GM19193 (cell line): ENCODE measurements at regions not wholly inside any gene's neighbourhood (a gene's known extent, or its start where the extent isn't known, plus 50 kb on each side); places are given as distances from the start of the nearest gene placed in this dataset.

Experiments
- POLR2A ChIP-seq: IDR thresholded peaks from 4 replicates; pipeline ENCODE4 v1.6.1; 2011; ENCODE audit not compliant: insufficient read depth, insufficient read length; ENCODE audit errors: extremely low read depth

- TF ChIP-seq POLR2A = no peak
These were observed 209.8 kb downstream of the PTPRC start for GRCh38 chr1:198848649-198849048.

- TF ChIP-seq POLR2A = no peak
These were observed 210.3 kb downstream of the PTPRC start for GRCh38 chr1:198849093-198849492.

DNA sequence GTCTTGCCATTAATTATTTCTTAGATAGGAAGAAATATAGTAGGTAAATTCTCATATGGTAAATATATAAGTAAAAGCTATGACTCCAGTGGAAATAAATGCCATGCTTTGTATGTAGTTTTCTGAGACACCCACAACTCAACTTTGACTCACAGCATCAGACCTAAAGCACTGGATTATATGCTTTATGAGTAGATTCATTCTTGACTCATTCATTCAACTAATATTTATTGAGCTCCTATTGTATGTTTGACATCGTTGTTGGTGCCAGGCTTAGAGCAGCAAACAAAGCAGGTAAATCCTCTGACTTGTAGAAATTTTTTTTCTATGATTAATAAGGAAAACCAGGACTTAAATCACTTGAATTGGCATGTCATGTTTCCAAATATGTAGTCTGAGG, 211.4 kb downstream of the PTPRC start:
- no peak for TF ChIP-seq POLR2A

DNA sequence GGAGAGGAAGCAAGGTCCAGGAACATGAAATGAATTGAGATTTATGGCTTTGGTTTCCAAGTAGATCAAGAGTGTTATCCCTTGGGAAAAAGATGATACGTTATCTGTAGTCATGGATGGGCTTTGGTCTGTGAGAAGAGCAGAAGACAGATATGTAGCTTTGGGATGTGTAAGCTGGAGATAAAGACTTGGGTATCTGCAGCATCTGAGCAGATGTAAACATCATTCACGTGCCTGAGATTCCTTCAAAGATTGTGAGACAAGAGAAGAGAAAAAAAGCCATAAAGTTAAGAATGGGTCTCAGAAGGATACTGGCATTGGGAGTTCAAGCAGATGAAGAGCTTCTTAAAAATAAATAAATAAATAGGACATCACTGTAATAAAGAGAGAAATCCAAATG, 217.8 kb downstream of the PTPRC start:
- TF ChIP-seq POLR2A = no peak

GRCh38 chr1:198858033-198858432, 219.2 kb downstream of the PTPRC start:
- no peak for TF ChIP-seq POLR2A

DNA sequence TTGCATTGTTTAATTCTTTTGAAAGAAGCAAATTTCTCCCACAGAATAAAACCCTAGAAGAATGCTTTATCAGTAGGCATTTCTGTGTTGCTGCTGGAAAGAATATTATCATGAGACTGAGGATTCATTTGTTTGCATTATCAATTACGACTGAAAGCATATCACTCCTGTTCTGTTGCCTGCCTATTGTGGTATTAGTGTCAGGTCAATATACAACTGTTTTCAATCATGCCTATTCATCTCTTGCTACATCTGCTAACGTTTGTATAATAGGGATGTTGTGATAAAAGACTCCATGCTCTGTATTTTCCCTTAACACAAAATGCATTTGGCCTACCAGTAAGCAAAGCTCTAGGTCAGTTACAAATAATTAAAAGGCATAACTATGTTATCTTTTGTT, 221.5 kb downstream of the PTPRC start:
- TF ChIP-seq POLR2A = no peak

DNA sequence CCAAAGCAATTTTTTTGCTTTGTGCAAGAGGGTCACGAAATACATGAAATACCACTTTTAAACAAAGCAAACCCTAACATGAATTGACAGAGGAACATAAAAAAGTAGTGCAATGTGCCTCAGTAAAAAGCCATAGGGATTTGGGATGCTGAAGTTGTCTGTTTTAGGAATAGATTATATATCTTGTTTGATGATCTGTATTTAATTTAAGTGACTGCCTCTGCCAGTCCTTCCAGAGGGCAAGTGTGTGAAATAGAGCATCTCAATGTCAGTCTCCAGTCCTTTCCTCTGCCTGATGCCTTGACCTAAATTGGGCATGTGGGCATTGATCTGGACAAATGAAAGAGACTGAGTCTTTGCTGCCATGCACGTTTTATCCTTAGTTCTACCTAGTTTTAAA, 222.8 kb downstream of the PTPRC start:
- no peak for TF ChIP-seq POLR2A

- TF ChIP-seq POLR2A = no peak
These were observed 225.9 kb downstream of the PTPRC start for GRCh38 chr1:198864695-198865094.

- no peak for TF ChIP-seq POLR2A
These were observed 226.5 kb downstream of the PTPRC start for GRCh38 chr1:198865319-198865718.

- no peak for TF ChIP-seq POLR2A
These were observed 228.3 kb downstream of the PTPRC start for GRCh38 chr1:198867182-198867581.

GRCh38 chr1:198873696-198874230, 234.9 kb downstream of the PTPRC start:
- TF ChIP-seq POLR2A = no peak

DNA sequence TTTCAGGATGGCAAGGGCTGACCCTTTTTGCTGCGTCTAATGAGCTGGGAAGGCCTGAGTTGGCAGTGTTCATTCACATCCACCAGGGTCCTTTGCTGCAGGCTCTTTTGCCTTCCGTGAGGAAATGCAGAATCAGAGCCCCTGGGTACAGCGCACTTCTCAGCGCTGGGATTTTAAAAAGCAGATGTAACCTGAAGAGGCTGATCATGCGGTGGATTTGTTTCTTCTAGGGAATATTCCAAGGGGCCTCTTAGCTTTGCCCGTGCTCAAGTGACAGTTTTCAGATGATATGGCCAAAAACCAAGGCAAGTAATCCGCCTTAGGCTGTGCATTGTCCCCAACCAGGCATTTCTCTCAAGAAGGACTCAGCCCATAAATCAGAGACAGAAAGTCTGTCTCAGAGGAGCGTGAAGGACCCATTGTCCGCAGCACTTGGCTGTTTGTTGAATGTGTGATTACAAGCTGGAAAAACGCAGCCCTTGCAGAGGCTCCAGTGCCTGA, 237.6 kb downstream of the PTPRC start:
- no peak for TF ChIP-seq POLR2A

DNA sequence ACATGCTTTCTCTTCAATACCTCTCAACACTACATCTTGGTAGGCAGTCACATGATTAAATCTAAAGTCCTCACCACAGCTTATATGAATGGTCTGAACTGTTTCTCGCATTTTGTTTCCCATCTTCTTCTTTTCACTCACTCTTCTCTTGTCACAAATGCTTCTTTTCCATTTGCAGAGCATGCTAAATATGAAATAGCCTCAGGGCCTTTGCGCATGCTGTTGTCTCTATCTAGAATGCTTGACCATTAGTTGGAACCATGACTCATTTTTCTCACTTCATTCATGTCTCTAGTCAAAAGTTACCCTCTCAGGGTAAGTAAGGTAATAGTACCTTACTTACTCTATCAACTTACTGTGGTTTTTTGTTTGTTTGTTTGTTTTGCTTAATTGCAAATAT, 239.7 kb downstream of the PTPRC start:
- no peak for TF ChIP-seq POLR2A

DNA sequence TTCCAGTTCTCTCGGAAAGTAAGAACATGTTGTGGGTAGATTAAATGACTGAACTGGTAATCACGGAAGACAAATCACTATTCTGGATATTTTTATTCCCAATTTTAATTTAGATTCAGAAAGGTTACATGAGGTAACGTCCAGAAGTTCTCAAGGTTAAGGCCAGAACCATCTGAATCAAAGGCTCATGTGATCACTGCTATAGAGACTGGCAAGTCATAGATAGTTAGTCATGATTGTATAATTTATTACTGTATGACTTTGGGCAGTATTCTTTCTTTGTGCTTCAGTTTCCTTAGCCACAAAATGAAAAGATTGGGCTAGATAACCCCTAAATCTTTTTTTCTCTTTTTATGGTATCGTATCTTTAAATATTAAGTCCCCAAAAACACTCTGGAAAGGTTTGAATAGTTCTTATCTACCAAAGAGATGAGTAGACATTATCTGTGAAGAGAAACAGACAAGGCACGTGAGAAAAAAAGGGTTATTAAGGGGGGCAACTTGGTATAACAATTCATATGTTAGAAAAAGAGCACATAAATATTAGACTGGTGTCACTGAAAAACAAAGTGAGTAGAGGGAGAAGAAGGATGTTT, 241.0 kb downstream of the PTPRC start:
- no peak for TF ChIP-seq POLR2A

DNA sequence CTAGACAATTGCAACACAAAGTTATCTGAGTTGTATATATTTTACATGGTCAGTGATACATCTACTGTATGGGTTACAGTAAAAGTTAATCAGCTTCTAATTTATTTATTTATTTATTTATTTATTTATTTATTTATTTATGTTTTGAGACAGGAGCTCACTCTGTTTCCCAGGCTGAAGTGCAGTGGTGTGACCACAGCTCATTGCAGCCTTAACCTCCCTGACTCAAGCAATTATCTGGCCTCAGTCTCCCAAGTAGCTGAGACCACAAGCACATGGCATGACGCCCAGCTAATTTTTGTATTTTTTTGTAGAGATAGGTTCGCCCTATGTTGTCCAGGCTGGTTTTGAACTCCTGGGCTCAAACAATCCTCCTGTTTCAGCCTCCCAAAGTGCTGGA, 241.6 kb downstream of the PTPRC start:
- TF ChIP-seq POLR2A = no peak

GRCh38 chr1:198880818-198881597, 242.2 kb downstream of the PTPRC start:
- no peak for TF ChIP-seq POLR2A
